ENCODE measurements at regions not wholly inside any gene's neighbourhood (a gene's known extent, or its start where the extent isn't known, plus 50 kb on each side); places are given as distances from the start of the nearest gene placed in this dataset.

- no peak overlapping the region for H3K4me3 ChIP-seq
- no peak for TF ChIP-seq POLR2AphosphoS5 (IDR thresholded peaks at IDR 0.05)
- no peaks in the 10 kb centered on the region for H3K9me3 ChIP-seq
- no peaks in the 10 kb centered on the region for H3K36me3 ChIP-seq
- H3K27ac ChIP-seq, result no peak overlapping the region
- H3K4me1 ChIP-seq, result no peaks in the 10 kb centered on the region
- no peaks in the 10 kb centered on the region for H3K27me3 ChIP-seq
- WGBS, 2 donors, result 84 to 90% methylated on average over 4 of the region's 4 CpGs
- intact Hi-C loops (cut with DNase I), result no loop called here
- no peak for DNase-seq
Measured at GRCh38 chr18:41162781-41163180, 792.3 kb upstream of the PIK3C3 start.

DNA sequence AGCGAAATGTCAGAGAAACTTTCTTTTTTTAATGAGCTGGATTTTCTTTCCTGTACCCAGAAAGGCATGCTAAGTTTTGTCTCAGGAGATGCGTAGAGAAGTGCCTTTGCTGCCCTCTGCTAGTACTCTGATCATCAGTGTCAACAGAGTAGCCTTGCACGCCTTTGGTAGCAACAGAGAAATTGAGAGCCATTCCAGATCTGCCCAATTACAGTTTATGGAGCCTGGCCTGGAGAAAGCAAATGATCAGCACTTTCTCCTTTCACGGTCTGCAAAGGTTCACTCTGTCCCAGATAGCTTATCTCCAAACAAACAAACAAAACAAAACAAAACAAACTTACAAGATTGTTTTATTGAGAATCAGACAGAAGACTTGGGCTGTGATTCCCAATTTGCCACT, 792.8 kb upstream of the PIK3C3 start:
- no peaks in the 10 kb centered on the region for H3K9me3 ChIP-seq
- no peaks in the 10 kb centered on the region for H3K36me3 ChIP-seq
- no peak for DNase-seq
- no peak overlapping the region for H3K4me3 ChIP-seq
- TF ChIP-seq, protein P1, sequence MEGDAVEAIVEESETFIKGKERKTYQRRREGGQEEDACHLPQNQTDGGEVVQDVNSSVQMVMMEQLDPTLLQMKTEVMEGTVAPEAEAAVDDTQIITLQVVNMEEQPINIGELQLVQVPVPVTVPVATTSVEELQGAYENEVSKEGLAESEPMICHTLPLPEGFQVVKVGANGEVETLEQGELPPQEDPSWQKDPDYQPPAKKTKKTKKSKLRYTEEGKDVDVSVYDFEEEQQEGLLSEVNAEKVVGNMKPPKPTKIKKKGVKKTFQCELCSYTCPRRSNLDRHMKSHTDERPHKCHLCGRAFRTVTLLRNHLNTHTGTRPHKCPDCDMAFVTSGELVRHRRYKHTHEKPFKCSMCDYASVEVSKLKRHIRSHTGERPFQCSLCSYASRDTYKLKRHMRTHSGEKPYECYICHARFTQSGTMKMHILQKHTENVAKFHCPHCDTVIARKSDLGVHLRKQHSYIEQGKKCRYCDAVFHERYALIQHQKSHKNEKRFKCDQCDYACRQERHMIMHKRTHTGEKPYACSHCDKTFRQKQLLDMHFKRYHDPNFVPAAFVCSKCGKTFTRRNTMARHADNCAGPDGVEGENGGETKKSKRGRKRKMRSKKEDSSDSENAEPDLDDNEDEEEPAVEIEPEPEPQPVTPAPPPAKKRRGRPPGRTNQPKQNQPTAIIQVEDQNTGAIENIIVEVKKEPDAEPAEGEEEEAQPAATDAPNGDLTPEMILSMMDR (IDR thresholded peaks at IDR 0.05), result no peak
- no peak for TF ChIP-seq EP300 (IDR thresholded peaks at IDR 0.05)
- no peak for TF ChIP-seq POLR2AphosphoS5 (IDR thresholded peaks at IDR 0.05)
- no peak for TF ChIP-seq POLR2A (IDR thresholded peaks at IDR 0.05)
- WGBS, 2 donors, result 55 to 71% methylated on average over 4 of the region's 4 CpGs
- H3K27me3 ChIP-seq, result no peaks in the 10 kb centered on the region
- no peak overlapping the region for H3K27ac ChIP-seq
- H3K4me1 ChIP-seq, result no peaks in the 10 kb centered on the region
- intact Hi-C loops (cut with DNase I), result no loop called here

DNA sequence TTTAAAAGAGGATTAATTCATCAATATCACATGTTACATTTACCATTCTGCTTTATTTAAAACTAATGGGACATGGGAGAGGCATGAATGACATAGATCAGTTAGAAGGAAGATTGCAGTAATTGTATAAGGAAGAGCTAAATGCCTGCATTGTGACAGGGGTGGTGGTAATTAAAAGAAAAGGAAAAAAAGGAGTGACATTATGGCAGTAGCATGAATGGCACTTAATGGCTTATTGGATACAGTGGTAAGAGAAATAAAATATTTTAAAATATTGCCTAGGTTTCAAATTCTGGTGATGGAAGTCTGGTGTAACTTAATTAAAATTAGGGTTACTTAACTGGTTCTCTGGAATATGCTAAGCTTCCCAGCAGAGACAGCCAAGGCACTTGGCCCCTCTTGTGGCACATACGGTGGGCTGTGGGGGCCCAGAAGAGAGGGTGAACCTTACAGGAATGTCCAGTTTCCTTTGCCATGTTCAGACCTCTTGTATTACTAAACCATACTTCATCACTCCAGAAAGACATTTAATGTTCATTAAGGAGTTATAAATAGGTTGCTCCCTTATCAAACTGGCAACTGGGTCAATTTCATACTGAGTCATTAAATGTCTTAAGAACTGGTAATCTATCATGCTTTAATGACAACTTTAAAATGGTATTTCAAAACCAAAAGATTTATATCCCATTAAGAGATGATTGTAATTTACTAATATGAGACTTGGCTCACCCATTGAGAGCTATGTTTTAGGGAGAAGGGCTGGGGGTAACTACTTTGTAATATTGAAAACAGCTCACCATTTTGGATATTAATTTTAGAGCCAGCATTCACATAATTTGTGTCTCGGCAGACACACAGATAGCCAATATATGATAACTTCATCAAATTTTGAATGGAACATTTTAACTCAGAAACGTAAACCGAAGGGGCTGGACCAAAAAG, 798.9 kb upstream of the PIK3C3 start:
- H3K9me3 ChIP-seq, result no peaks in the 10 kb centered on the region
- H3K4me3 ChIP-seq, result no peak overlapping the region
- no peaks in the 10 kb centered on the region for H3K36me3 ChIP-seq
- TF ChIP-seq, protein P1 (IDR thresholded peaks at IDR 0.05), result no peak
- TF ChIP-seq POLR2AphosphoS5 (IDR thresholded peaks at IDR 0.05), result no peak
- no peak for TF ChIP-seq EP300 (IDR thresholded peaks at IDR 0.05)
- no peak for TF ChIP-seq POLR2A (IDR thresholded peaks at IDR 0.05)
- H3K27ac ChIP-seq, result no peak overlapping the region
- intact Hi-C loops (cut with DNase I), result no loop called here
- DNase-seq, result no peak
- H3K4me1 ChIP-seq, result peaks cover 0 to 4% (median 0%) of the 10 kb centered on the region in 4 donors
- no peaks in the 10 kb centered on the region for H3K27me3 ChIP-seq
- 92% methylated on average over 4 of the region's 4 CpGs for WGBS, 2 donors

- H3K36me3 ChIP-seq, result no peaks in the 10 kb centered on the region
- H3K27ac ChIP-seq, result no peak overlapping the region
- H3K9me3 ChIP-seq, result no peaks in the 10 kb centered on the region
- no peak for DNase-seq
- no peak overlapping the region for H3K4me3 ChIP-seq
- peaks cover 0 to 4% (median 0%) of the 10 kb centered on the region in 4 donors for H3K4me1 ChIP-seq
- intact Hi-C loops (cut with DNase I), result no loop called here
- 76 to 79% methylated on average over 1 of the region's 1 CpG for WGBS, 2 donors
- TF ChIP-seq, protein P1 (IDR thresholded peaks at IDR 0.05), result no peak
- no peak for TF ChIP-seq POLR2A (IDR thresholded peaks at IDR 0.05)
- TF ChIP-seq POLR2AphosphoS5 (IDR thresholded peaks at IDR 0.05), result no peak
- TF ChIP-seq EP300 (IDR thresholded peaks at IDR 0.05), result no peak
- H3K27me3 ChIP-seq, result no peaks in the 10 kb centered on the region
Measured at GRCh38 chr18:41155025-41155424, 800.0 kb upstream of the PIK3C3 start.

GRCh38 chr18:41153871-41154270, 801.2 kb upstream of the PIK3C3 start:
- no peak overlapping the region for H3K27ac ChIP-seq
- no peaks in the 10 kb centered on the region for H3K36me3 ChIP-seq
- intact Hi-C loops (cut with DNase I), result no loop called here
- H3K4me1 ChIP-seq, result peaks cover 0 to 4% (median 0%) of the 10 kb centered on the region in 4 donors
- DNase-seq, result no peak
- WGBS, 2 donors, result 88 to 90% methylated on average over 2 of the region's 2 CpGs
- H3K27me3 ChIP-seq, result no peaks in the 10 kb centered on the region
- no peaks in the 10 kb centered on the region for H3K9me3 ChIP-seq
- no peak overlapping the region for H3K4me3 ChIP-seq
- TF ChIP-seq, protein P1 (IDR thresholded peaks at IDR 0.05), result no peak
- TF ChIP-seq POLR2A (IDR thresholded peaks at IDR 0.05), result no peak
- no peak for TF ChIP-seq EP300 (IDR thresholded peaks at IDR 0.05)
- no peak for TF ChIP-seq POLR2AphosphoS5 (IDR thresholded peaks at IDR 0.05)

Data from sigmoid colon (tissue), 6 donors.